WTC11 (cell line): ENCODE measurements at regions not wholly inside any gene's neighbourhood (a gene's known extent, or its start where the extent isn't known, plus 50 kb on each side); places are given as distances from the start of the nearest gene placed in this dataset.
"Not testable (repeated sequence)": the region's sequence is repeated elsewhere in the genome, so short reads cannot be mapped to it uniquely, and the experiment has no call there.

Source experiments
- ATAC-seq: fragments of 200-7000 bp; cut with Tn5 transposase; 2 replicates; pipeline ENCODE4 v1.10.0; 2021; ENCODE audit warnings: mild to moderate bottlenecking, moderate library complexity
- CTCF ChIA-PET: fragments of 300-600 bp; sonication (Branson Sonifier 250); formaldehyde crosslinking; loops from one replicate; lab custom pipeline; 2021; ENCODE audit warnings: antibody characterized with exemption; lab: Charles Lee
- POLR2A ChIA-PET: fragments of 350-600 bp; sonication (Branson Sonifier 250); formaldehyde crosslinking; loops from one replicate; lab custom pipeline; 2021; ENCODE audit warnings: antibody characterized with exemption; lab: Charles Lee
- DNase-seq: peaks from one replicate; pipeline ENCODE4 v3.0.0; 2021; ENCODE audit warnings: low spot score
- H3K27ac Mint-ChIP-seq: 2 replicates; pipeline ENCODE4 v1.8.0; 2021; ENCODE audit warnings: mixed read lengths
- H3K27me3 Mint-ChIP-seq: 2 replicates; pipeline ENCODE4 v1.8.0; 2021; ENCODE audit warnings: low read depth, mild to moderate bottlenecking, moderate library complexity, mixed read lengths
- H3K36me3 Mint-ChIP-seq: 2 replicates; pipeline ENCODE4 v1.8.0; 2021; ENCODE audit warnings: mixed read lengths
- H3K4me1 Mint-ChIP-seq: 2 replicates; pipeline ENCODE4 v1.8.0; 2022; ENCODE audit warnings: mixed read lengths
- H3K4me3 Mint-ChIP-seq: 2 replicates; pipeline ENCODE4 v1.8.0; 2021; ENCODE audit warnings: mild to moderate bottlenecking, moderate library complexity, mixed read lengths
- H3K9me3 Mint-ChIP-seq: 2 replicates; pipeline ENCODE4 v1.8.0; 2021; ENCODE audit warnings: mixed read lengths
- GABPB1 ChIP-seq: sonication (generic); formaldehyde crosslinking; IDR thresholded peaks from 2 replicates; pipeline ENCODE4 v1.8.1; 2023; ENCODE audit warnings: mild to moderate bottlenecking, missing genetic modification reagents
- JAZF1 ChIP-seq: fragments of 250-450 bp; sonication (Bioruptor Pico); IDR thresholded peaks from 2 replicates; pipeline ENCODE4 v1.9.0; 2021; ENCODE audit warnings: moderate library complexity, mild to moderate bottlenecking, inconsistent platforms
- KAT7 ChIP-seq: sonication (generic); formaldehyde crosslinking; IDR thresholded peaks from 2 replicates; pipeline ENCODE4 v1.8.1; 2023; ENCODE audit warnings: missing genetic modification reagents, mild to moderate bottlenecking, borderline replicate concordance
- MYBL2 ChIP-seq: sonication (generic); formaldehyde crosslinking; IDR thresholded peaks from 2 replicates; pipeline ENCODE4 v1.8.1; 2023; ENCODE audit warnings: mild to moderate bottlenecking, moderate library complexity, missing genetic modification reagents
- NFYB ChIP-seq: sonication (generic); formaldehyde crosslinking; conservative IDR thresholded peaks from 2 replicates; pipeline ENCODE4 v1.8.0; 2022; ENCODE audit warnings: low read depth, missing genetic modification reagents
- NR2C2 ChIP-seq: sonication (generic); formaldehyde crosslinking; IDR thresholded peaks from 2 replicates; pipeline ENCODE4 v1.8.0; 2022; ENCODE audit warnings: mild to moderate bottlenecking, missing genetic modification reagents
- PRDM15 ChIP-seq: sonication (generic); formaldehyde crosslinking; IDR thresholded peaks from 2 replicates; pipeline ENCODE4 v1.8.0; 2022; ENCODE audit warnings: missing genetic modification reagents
- PRRX2 ChIP-seq: fragments of 250-450 bp; sonication (Bioruptor Pico); IDR thresholded peaks from 2 replicates; pipeline ENCODE4 v1.8.0; 2021; ENCODE audit warnings: mild to moderate bottlenecking
- TEAD4 ChIP-seq: sonication (generic); formaldehyde crosslinking; IDR thresholded peaks from 2 replicates; pipeline ENCODE4 v1.8.0; 2022; ENCODE audit warnings: mild to moderate bottlenecking, missing genetic modification reagents
- ZNF138 ChIP-seq: sonication (generic); formaldehyde crosslinking; conservative IDR thresholded peaks from 2 replicates; pipeline ENCODE4 v1.8.1; 2022; ENCODE audit warnings: mild to moderate bottlenecking, moderate library complexity, missing genetic modification reagents
- ZNF219 ChIP-seq: sonication (generic); formaldehyde crosslinking; IDR thresholded peaks from 2 replicates; pipeline ENCODE4 v1.8.0; 2023; ENCODE audit warnings: missing genetic modification reagents, mild to moderate bottlenecking, borderline replicate concordance
- ZNF532 ChIP-seq: fragments of 250-450 bp; sonication (Bioruptor Pico); IDR thresholded peaks from 2 replicates; pipeline ENCODE4 v1.9.0; 2021; ENCODE audit warnings: mild to moderate bottlenecking, borderline replicate concordance
- ZNF671 ChIP-seq: fragments of 250-450 bp; sonication (Bioruptor Pico); IDR thresholded peaks from 2 replicates; pipeline ENCODE4 v1.8.0; 2021; ENCODE audit warnings: mild to moderate bottlenecking

DNA sequence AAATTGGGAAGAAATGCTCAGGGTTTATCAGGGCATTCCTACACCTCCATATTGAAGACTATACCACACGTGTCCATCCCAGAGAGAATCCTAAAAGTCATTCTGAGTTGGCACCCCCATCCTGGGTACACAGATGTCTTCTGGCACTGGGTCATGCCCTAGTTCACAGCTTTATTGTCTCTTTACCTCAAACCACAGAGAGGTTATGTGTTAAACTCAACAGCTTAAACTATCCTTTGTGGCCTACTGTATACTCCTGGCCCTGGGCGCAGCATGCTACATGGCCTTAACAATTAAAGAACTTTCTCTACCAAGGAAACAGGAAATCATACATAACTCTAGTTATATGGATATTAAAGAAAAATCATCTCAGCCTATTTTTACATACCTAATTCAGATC, 115.6 kb upstream of the SEM1 start:
- CTCF ChIA-PET: no interaction called here
- H3K9me3 Mint-ChIP-seq: peaks cover 5% of the 10 kb centered on the region; the same call in 1 of the 2 replicates
- DNase-seq (no peak), ATAC-seq (no peak)
- POLR2A ChIA-PET: no interaction called here
- no peak overlapping the region for H3K27ac Mint-ChIP-seq
- H3K27me3 Mint-ChIP-seq: peaks cover 2% of the 10 kb centered on the region; the same call in 1 of the 2 replicates
- TF ChIP-seq PRDM15 (no peak), TEAD4 (CRISPR knock-in tag) (no peak), PRRX2 (CRISPR knock-in tag) (no peak), JAZF1 (CRISPR knock-in tag) (no peak), NFYB (CRISPR knock-in tag) (no peak), MYBL2 (no peak)
- H3K4me3 Mint-ChIP-seq: no peak overlapping the region
- no peaks in the 10 kb centered on the region for H3K36me3 Mint-ChIP-seq
- H3K4me1 Mint-ChIP-seq: no peaks in the 10 kb centered on the region

- H3K4me1 Mint-ChIP-seq: no peaks in the 10 kb centered on the region
- H3K4me3 Mint-ChIP-seq: no peak overlapping the region
- no peaks in the 10 kb centered on the region for H3K36me3 Mint-ChIP-seq
- ChIA-PET POLR2A (interaction anchor here (0.6 kb wide), 1 partner anchor 796 kb away, joined by 3 read pairs; no protein-coding TSS in a partner anchor), CTCF (interaction anchor here (0.7 kb wide), 1 partner anchor 202 kb away, joined by 3 read pairs; no protein-coding TSS in a partner anchor)
- H3K9me3 Mint-ChIP-seq: peaks cover 2% of the 10 kb centered on the region; the same call in 1 of the 2 replicates
- H3K27ac Mint-ChIP-seq: no peak overlapping the region
- peaks cover 2% of the 10 kb centered on the region; the same call in 1 of the 2 replicates for H3K27me3 Mint-ChIP-seq
- ATAC-seq: no peak
- no peak for DNase-seq
- TF ChIP-seq GABPB1 (CRISPR knock-in tag) (peak; percentile 88), KAT7 (CRISPR knock-in tag) (no peak), ZNF219 (no peak), ZNF671 (CRISPR knock-in tag) (no peak), NR2C2 (CRISPR knock-in tag) (no peak)
Measured at GRCh38 chr7:96826089-96826488, 116.4 kb upstream of the SEM1 start.

DNA sequence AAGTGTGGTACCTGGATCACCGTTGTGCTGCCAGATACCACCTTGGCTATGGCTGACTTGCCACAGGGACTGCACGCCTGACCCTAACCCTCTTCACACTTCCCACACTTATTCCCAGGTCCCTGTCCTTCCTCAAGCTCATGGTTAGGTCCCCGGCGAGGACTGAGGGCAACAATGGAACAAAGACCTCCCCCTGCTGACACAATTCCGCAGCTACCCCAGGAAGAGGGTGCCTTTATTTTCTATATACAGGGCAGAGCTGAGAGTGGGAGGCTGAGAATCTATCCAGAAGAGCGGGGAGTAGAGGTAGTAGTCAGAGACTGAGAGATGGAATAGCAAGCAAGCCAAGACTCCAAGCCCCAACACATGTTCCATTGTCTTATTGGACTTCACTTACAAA, 118.1 kb upstream of the SEM1 start:
- CTCF ChIA-PET: interaction anchor here (0.7 to 1.4 kb wide), 8 partner anchors 17 to 412 kb away, joined by 3 to 8 read pairs (median 4); no protein-coding TSS in a partner anchor
- POLR2A ChIA-PET: no interaction called here

DNA sequence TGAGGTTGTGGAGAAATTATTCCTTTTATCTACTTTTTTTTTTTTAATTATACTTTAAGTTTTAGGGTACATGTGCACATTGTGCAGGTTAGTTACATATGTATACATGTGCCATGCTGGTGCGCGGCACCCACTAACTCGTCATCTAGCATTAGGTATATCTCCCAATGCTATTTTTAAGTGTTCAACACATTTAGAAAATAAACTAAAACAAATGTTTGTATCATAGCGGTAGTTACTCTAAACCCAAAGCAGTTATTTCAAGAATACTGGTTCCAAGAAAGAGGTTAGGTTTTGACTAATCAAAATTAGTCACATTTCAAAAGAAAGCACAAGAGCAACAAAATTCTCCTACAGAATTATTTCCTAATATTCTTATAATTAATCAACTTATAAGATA, 119.5 kb upstream of the SEM1 start:
- ATAC-seq, H3K4me1 Mint-ChIP-seq, H3K27me3 Mint-ChIP-seq, DNase-seq, H3K4me3 Mint-ChIP-seq, POLR2A ChIA-PET, CTCF ChIA-PET, H3K27ac Mint-ChIP-seq, H3K36me3 Mint-ChIP-seq, H3K9me3 Mint-ChIP-seq: not testable (repeated sequence)

More for the DNA sequence above, 118.1 kb upstream of the SEM1 start:
- peak; percentile 25 for DNase-seq
- H3K4me1 Mint-ChIP-seq: no peaks in the 10 kb centered on the region
- H3K27ac Mint-ChIP-seq: no peak overlapping the region
- no peaks in the 10 kb centered on the region for H3K36me3 Mint-ChIP-seq
- peak; percentile 87 for ATAC-seq
- no peaks in the 10 kb centered on the region for H3K9me3 Mint-ChIP-seq
- TF ChIP-seq ZNF532 (no peak), ZNF138 (CRISPR knock-in tag) (no peak)
- no peak overlapping the region for H3K4me3 Mint-ChIP-seq
- H3K27me3 Mint-ChIP-seq: peaks cover 2% of the 10 kb centered on the region; the same call in 1 of the 2 replicates
